Stimulated activated CD8-positive, alpha-beta memory T cell treated with anti-CD3 and anti-CD28 coated beads, Interleukin-4, amount 100 ng/mL, for 1 hour (primary cell): ENCODE measurements at regions not wholly inside any gene's neighbourhood (a gene's known extent, or its start where the extent isn't known, plus 50 kb on each side); places are given as distances from the start of the nearest gene placed in this dataset.

Experiments
- DNase-seq, 2 donors: peaks; one replicate each; pipeline ENCODE4 v3.0.0-alpha.2; 2020; ENCODE audit warnings: low read depth in 2 of 2, low spot score in 1 of 2

DNA sequence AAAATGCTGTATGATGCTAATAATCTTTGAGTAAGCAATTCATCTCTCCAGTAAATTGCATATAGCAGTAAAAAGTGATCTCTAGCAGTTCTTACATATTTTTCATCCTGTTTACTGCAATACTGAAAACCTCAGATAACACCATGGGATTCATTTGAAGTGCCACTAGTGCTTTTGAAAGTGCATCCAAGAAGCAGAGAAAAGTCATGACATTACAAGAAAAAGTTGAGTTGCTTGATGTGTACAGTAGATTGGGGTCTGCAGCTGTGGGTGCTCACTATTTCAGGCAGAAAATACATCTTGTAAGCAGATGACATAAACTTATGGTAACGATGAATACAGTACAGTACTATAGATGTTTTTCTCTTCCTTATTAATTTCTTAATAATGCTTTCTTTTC lies 1984.9 kb upstream of the LRRTM1 start:
- DNase-seq: no peak

DNA sequence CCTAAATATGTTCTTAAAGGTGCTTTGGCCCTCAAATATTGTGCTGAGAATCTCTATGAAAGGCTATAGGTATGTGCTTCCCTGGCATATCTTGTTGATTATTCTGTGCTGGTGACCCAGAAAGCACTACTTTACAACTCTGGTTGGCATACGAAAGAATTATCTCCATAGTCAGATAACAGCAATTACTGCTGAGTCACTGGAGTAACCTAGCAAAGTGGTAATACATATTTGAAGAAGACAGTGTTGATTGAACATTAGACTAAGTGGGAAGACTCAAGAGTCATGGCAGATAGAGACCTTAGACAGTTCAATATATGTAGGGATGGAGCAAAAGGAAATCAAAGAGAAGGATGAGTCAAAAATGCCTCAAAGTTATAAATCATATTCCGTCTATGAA lies 1978.5 kb upstream of the LRRTM1 start:
- no peak for DNase-seq

GRCh38 chr2:82282111-82282882 lies 1977.7 kb upstream of the LRRTM1 start:
- no peak for DNase-seq

DNA sequence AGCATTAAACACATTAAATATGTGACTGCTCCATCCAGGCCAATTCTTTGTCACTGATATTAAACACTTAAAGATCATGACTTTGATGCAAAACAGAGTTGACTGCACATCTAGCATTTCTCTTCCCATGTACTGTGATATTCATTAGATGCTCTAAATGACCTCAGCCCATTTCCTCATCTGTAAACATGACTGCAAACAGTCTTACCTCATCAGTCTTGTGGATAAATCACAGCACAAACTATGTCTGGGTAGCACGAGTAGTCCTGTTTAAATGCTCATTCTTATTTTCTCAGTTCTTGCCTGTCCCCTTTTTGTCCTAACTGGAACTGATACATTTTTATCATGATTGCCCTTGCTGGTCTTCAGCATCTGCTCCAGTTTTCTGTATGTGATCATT lies 1974.8 kb upstream of the LRRTM1 start:
- no peak for DNase-seq

DNA sequence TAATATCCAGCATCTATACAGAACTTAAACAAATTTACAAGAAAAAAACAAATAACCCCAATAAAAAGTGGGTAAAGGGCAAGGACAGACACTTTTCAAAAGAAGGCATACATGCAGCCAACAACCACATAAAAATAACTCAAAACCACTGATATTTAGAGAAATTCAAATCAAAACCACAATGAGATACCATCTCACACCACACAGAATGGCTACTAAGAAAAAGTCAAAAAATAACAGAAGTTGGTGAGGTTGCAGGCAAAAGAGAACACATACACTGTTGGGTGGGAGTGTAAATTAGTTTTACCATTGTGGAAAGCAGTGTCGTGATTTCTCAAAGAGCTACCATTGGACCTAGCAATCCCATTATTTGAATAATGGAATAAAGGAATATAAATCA lies 1973.9 kb upstream of the LRRTM1 start:
- no peak for DNase-seq

DNA sequence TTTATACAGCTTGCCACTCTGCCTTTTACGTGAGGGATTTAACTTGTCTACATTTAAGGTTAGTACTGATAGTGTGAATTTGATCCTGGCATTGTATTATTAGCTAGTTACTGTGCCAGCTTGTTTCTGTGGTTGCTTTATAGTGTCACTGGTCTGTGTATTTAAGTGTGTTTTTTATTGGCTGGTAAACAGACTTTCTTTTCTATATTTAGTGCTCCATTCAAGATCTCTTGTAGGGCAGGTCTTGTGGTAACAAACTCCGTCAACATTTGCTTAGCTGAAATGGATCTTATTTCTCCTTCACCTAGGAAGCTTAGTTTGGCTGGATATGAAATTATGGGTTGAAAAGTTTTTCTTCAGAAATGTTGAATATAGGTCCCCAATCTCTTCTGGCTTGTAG lies 1971.0 kb upstream of the LRRTM1 start:
- DNase-seq: no peak

- DNase-seq: no peak
Observed at GRCh38 chr2:82268446-82268845, 1963.9 kb upstream of the LRRTM1 start.

DNA sequence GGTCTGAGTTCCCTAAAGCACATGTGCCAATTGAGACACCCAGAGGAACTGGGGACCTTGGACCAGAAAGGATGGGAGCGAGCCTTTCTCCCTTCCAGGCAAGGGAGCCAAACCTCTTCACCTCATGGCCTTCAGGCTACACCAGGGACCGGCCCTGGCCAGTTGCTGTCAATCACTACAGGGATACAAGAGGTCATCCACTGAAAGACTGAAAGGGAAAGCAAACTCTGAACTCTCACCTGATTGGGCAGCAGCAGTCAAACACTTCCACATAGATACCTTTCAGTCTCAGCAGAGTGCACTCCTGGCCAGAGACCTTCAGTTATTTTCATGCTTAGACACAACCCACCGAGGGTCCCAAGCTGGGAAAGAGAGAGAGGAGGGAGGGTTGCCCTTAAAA lies 1956.0 kb upstream of the LRRTM1 start:
- DNase-seq: no peak

- DNase-seq: no peak
Observed at GRCh38 chr2:82259551-82259950, 1955.0 kb upstream of the LRRTM1 start.

DNA sequence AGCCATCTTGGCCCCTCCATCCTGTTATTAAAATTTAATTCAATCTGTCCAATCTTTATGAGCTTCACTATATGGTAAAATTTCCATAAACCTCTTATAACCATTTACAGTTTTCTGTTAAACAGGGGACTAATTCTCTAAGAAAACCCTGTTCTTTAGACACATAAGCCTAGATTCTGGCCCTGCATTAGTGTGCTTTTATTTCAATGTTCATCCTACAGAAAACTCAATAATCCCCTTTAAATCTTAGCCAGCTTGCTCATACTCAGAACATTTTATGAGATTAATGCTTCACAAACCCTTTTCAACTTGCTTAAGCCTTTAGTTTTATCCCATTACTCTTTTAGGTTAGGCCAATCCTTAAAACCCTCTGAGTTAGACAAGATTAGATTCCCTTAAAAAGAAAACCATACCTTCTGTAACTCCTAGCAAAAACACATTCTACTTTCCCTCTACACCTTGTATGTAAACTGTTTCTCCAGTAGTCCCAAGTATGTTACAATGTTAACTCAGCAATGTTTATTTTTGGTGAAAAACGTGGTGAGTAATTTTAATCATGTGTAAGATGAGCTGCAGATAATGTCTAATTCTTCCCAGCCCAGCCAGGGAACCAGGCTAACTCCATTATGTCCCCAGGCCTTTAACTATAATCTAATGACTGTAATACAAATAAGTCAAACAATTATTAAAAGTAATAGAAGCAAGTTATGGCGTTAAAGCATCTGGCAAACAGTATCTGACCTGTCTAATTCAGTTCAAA lies 1953.4 kb upstream of the LRRTM1 start:
- DNase-seq: no peak

DNA sequence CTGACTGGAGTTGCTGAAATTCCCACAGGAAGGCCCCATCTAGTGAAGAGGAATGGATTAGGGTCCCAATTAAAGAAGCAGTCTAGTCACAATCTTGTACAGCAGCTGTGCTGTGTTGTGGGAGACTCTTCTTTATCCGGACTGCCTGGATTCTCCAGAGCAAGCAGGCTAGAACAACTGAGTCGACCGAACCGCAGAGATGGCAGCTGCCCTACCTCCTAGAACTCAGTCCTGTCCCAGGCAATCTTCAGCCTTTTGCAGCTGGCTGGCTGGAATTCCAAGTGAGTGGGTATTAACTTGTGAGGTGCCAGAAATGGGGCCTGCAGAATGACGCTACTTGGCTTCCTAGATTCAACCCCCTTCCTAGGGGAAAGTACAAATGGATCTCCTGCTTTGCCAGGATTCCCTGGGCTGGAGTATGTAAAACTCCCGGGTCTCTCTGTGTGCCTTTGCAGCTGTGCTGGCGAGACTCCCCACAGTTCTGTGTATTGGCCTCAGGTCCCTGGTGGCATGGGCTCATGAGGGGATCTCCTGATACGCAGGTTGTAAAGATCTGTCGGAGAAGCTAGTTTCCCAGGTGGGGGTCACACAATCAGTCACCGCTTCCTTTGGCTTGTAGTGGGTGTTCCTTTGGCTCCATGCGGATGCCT lies 1952.6 kb upstream of the LRRTM1 start:
- DNase-seq: no peak

DNA sequence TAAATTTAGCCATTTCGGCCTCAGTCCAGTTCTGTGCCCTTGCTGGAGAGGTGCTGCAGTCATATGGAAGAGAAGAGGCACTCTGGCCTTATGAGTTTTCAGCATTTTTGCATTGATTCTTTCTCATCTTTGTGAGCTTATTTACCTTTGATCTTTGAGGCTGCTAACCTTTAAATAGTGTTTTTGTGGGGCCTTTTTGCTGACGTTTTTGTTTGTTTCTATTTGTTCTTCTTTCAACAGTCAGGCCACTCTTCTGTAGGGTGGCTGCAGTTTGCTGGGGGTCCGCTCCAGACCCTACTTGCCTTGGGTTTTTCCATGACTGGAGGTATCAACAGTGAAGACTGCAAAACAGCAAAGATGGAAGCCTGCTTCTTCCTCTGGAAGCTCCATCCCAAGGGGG lies 1951.7 kb upstream of the LRRTM1 start:
- no peak for DNase-seq

- DNase-seq: no peak
Observed at GRCh38 chr2:82254728-82255127, 1950.2 kb upstream of the LRRTM1 start.

DNA sequence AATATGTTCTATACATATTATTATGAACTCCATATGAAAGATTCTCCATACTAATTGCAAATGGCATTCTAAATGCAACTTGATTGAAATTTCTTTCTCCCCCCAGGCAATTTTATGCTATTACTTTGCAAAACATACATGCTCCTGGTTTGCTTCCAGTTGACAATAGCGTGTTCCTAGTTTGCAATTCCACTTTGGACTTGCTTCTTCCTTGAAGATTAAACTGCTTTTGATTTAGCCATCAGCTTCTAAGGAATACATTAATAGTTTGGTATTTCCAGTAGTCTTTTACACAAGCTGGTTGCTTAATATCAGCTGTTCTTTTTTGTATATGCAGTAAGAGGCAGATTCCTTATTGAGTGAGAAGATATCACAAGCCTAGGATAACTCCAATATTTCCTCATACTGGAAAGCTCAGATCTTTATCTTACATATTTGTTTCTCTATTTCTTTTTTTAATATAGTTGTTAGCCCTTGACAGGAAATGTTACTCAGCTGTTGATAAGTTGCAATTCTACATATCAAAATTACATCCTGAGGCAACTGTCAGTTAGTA lies 1941.7 kb upstream of the LRRTM1 start:
- no peak for DNase-seq

DNA sequence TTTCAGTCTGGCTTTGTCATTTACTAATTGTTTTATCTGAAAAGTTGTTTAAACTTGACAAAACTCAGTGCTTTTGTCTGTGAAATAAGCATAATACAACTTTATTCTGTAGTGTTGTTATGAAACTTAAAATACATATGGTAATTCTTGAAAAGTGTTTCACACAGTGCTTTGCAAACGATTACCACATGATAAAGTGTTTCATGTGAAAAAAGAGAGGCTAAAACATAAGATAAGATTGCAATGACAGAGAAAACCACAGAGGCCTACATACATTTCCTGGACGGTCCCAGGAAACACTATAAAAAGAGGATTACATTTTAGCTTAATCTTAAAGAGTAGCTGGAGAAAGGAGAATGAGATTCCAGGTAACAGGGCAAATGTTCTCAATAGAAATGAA lies 1934.6 kb upstream of the LRRTM1 start:
- no peak for DNase-seq

DNA sequence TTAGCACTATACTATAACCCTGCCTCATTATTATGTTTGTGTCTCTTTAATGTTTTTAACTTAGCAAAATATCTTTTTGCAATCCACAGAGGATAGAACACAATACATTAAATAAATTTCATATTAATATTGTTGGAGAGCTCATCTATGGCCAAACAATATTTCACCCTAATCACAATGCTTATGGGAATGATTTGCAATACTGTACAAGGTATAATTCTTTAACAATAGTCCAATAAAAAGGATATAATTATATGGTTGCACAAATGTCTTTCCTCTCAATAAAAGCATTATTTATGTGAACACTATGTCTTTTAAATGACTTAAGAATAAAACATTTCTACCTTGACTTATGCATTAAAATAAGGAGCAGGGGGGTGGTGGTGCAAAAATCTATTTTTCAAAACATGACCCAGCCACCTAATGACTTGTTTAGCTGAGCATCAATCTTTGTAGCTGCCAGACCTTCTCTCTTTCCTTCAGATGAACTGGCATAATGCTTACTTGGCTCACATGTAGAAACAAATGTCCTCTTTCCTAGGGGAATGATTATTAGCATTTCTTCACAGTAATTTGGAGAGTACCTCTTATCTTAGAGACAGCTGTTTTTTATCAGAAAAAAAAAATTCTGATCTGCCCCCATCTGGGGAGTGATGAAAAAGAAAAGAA lies 1933.6 kb upstream of the LRRTM1 start:
- no peak for DNase-seq

GRCh38 chr2:82234283-82234874 lies 1929.8 kb upstream of the LRRTM1 start:
- no peak for DNase-seq

DNA sequence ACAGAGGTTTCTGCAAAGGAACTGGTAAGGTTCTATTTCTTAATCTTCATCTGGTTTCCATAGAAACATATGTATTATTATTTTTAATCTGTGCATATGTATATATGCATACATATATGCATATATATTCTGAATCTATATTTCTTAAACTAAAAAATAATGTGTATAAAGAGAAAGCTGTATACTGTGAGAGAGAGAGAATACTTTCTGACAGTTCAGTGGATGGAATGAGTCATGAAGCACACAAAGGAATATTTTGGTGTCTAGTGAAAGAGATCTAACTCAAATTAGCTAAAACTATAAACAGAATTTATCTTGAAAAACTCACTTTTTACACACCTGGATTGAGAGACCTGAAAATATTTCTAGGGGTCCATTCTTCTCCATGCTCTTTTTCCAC lies 1929.3 kb upstream of the LRRTM1 start:
- no peak for DNase-seq

DNA sequence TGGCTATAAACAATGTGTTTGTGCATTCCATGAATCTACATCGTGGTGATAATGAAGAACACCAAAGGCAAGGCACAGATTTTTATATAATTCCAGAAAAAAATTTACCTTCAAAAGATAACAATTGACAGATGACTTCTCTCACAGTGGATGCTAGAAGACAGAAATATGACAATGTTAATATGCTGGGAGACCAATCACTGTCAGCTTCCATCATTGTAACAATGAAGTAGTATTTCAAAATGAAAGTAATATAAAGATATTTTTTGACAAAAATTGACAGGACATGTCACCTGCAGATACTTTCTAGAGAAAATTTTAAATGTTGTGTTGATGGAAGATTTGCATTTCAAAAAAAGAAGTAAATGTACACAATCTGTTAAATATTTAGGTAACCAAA lies 1925.9 kb upstream of the LRRTM1 start:
- DNase-seq: no peak

DNA sequence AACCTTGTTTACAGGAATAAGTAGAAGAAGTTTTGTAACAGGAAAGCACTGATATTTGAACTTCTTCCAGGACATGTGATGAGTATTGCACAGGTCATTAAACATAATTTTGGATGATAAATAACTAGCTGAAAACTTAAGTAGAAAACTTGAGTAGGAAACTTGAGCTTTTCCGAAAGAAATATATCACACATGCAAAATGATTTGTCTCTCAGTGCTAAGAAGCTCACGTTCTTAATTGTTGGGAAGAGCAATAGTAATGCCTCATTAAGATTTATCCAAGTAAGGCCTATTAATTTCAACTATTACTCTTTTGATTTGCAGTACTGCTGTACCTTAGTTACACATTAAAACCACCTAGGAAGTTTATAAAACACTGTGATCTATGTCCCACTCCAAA lies 1921.9 kb upstream of the LRRTM1 start:
- DNase-seq: no peak

DNA sequence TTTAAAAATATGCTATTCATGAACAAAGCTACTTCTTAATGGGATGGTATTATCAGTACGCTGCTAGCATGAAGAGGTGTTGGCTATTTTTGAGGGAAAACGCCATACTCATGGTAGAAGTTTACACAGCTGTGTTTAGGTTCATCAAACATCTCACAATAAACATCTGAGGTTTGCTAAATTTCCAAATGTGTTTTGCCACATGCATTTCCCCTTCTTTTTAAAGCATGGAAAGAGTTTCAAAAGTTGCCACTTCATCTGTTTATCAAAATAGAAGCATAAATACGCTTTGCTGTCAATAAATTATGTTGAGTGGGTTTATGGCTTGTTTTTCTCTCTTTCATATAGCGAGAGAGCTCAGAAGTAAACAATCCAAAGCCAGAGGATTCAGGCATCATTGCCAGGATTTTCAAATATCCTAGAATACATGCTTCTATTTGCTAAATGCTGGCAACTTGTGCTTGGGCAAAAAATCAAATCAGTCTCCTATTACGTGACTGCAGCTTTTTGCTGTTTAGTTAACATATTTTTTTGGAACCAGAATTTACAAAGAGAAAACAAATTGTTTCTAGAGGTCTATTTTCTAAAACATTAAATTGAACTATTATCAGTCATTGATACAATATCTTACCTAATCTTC lies 1919.9 kb upstream of the LRRTM1 start:
- DNase-seq: no peak
